ENCODE measurements at regions not wholly inside any gene's neighbourhood (a gene's known extent, or its start where the extent isn't known, plus 50 kb on each side); places are given as distances from the start of the nearest gene placed in this dataset.
A peak's percentile ranks its signal among the peaks of the same experiment; 100 is the strongest.

GRCh38 chr10:33809732-33810131 is 475.3 kb upstream of the NRP1 start:
- ATAC-seq (no peak), DNase-seq (no peak)
- H3K27me3 ChIP-seq: no peaks in the 10 kb centered on the region
- intact Hi-C loops (cut with DNase I): no loop called here
- 100% methylated on average over 3 of the region's 3 CpGs for WGBS (ENCODE audit: insufficient coverage, low coverage, low lambda C conversion rate, missing lambda C conversion rate)
- peaks cover 0 to 10% (median 2%) of the 10 kb centered on the region in 4 donors for H3K4me1 ChIP-seq
- no peak for TF ChIP-seq POLR2A (IDR thresholded peaks at IDR 0.05)
- no peaks in the 10 kb centered on the region for H3K36me3 ChIP-seq
- H3K9me3 ChIP-seq: no peaks in the 10 kb centered on the region
- H3K27ac ChIP-seq: no peak overlapping the region
- H3K4me3 ChIP-seq: no peak overlapping the region

- WGBS (ENCODE audit: insufficient coverage, low coverage, low lambda C conversion rate, missing lambda C conversion rate): 78% methylated on average over 9 of the region's 9 CpGs
- TF ChIP-seq CTCF (IDR thresholded peaks at IDR 0.05) (no peak), POLR2A (IDR thresholded peaks at IDR 0.05) (no peak)
- Histone ChIP-seq H3K4me1 (peaks cover 0 to 10% (median 2%) of the 10 kb centered on the region in 4 donors), H3K27me3 (no peaks in the 10 kb centered on the region), H3K9me3 (no peaks in the 10 kb centered on the region), H3K27ac (no peak overlapping the region), H3K4me3 (no peak overlapping the region), H3K36me3 (no peaks in the 10 kb centered on the region)
- DNase-seq (no peak), ATAC-seq (no peak)
- intact Hi-C loops (cut with DNase I): no loop called here
Measured at GRCh38 chr10:33808475-33808874, 474.0 kb upstream of the NRP1 start.

GRCh38 chr10:33807531-33808359 is 473.3 kb upstream of the NRP1 start:
- intact Hi-C loops (cut with DNase I): no loop called here
- no peak overlapping the region for H3K4me3 ChIP-seq
- ATAC-seq: no peak
- no peaks in the 10 kb centered on the region for H3K9me3 ChIP-seq
- H3K36me3 ChIP-seq: no peaks in the 10 kb centered on the region
- H3K27me3 ChIP-seq: no peaks in the 10 kb centered on the region
- H3K27ac ChIP-seq: no peak overlapping the region
- TF ChIP-seq CTCF (IDR thresholded peaks at IDR 0.05) (no peak), POLR2A (IDR thresholded peaks at IDR 0.05) (no peak)
- no peak for DNase-seq
- WGBS (ENCODE audit: insufficient coverage, low coverage, low lambda C conversion rate, missing lambda C conversion rate): 79% methylated on average over 10 of the region's 11 CpGs
- H3K4me1 ChIP-seq: peaks cover 0 to 10% (median 2%) of the 10 kb centered on the region in 4 donors

GRCh38 chr10:33805831-33806230 is 471.4 kb upstream of the NRP1 start:
- WGBS (ENCODE audit: insufficient coverage, low coverage, low lambda C conversion rate, missing lambda C conversion rate): 100% methylated on average over 2 of the region's 2 CpGs
- H3K36me3 ChIP-seq: no peaks in the 10 kb centered on the region
- H3K4me1 ChIP-seq: peaks cover 0 to 10% (median 2%) of the 10 kb centered on the region in 4 donors
- no peak for DNase-seq
- H3K9me3 ChIP-seq: no peaks in the 10 kb centered on the region
- no peaks in the 10 kb centered on the region for H3K27me3 ChIP-seq
- H3K27ac ChIP-seq: peak overlapping the region in 1 of 3 donors; percentile 43
- peak; percentile 43 to 77 (median 60) for ATAC-seq
- no peak for TF ChIP-seq POLR2A (IDR thresholded peaks at IDR 0.05)
- TF ChIP-seq CTCF (IDR thresholded peaks at IDR 0.05): no peak
- no peak overlapping the region for H3K4me3 ChIP-seq
- intact Hi-C loops (cut with DNase I): no loop called here

- intact Hi-C loops (cut with DNase I): no loop called here
- DNase-seq: no peak
- Histone ChIP-seq H3K36me3 (no peaks in the 10 kb centered on the region), H3K4me1 (peaks cover 0 to 16% (median 6%) of the 10 kb centered on the region in 4 donors), H3K27ac (no peak overlapping the region), H3K4me3 (no peak overlapping the region), H3K9me3 (no peaks in the 10 kb centered on the region), H3K27me3 (no peaks in the 10 kb centered on the region)
- ATAC-seq: no peak
- TF ChIP-seq CTCF (IDR thresholded peaks at IDR 0.05): no peak
- no peak for TF ChIP-seq POLR2A (IDR thresholded peaks at IDR 0.05)
- WGBS (ENCODE audit: insufficient coverage, low coverage, low lambda C conversion rate, missing lambda C conversion rate): 80% methylated on average over 10 of the region's 10 CpGs
Measured at GRCh38 chr10:33804584-33804983, 470.1 kb upstream of the NRP1 start.

Measured in right lobe of liver (tissue), 6 donors.